ENCODE measurements at regions not wholly inside any gene's neighbourhood (a gene's known extent, or its start where the extent isn't known, plus 50 kb on each side); places are given as distances from the start of the nearest gene placed in this dataset.

GRCh38 chr11:15577519-15577918 lies 462.8 kb downstream of the INSC start:
- TF ChIP-seq CTCF (IDR thresholded peaks at IDR 0.05) (no peak), POLR2A (IDR thresholded peaks at IDR 0.05) (no peak)
